Vagina (tissue), 2 donors: ENCODE measurements at regions not wholly inside any gene's neighbourhood (a gene's known extent, or its start where the extent isn't known, plus 50 kb on each side); places are given as distances from the start of the nearest gene placed in this dataset.

Source experiments
- DNase-seq, 2 donors: peaks; one replicate each; pipeline ENCODE4 v3.0.0-alpha.2; 2017; ENCODE audit errors: extremely low spot score in 2 of 2
- H3K27ac ChIP-seq: fragments of 200-600 bp; sonication (generic); one replicate; pipeline ENCODE4 v1.5.1; 2019
- H3K27me3 ChIP-seq: fragments of 200-600 bp; sonication (generic); one replicate; pipeline ENCODE4 v1.5.1; 2019
- H3K36me3 ChIP-seq, 2 donors: fragments of 200-600 bp; sonication (generic); one replicate each; pipeline ENCODE4 v1.5.1; 2017 to 2019
- H3K4me1 ChIP-seq: fragments of 200-600 bp; sonication (generic); one replicate; pipeline ENCODE4 v1.5.1; 2019
- H3K4me3 ChIP-seq, 2 donors: fragments of 200-600 bp; sonication (generic); 1 replicate in 1 of 2; 2 replicates in 1 of 2; pipeline ENCODE4 v1.5.1; 2016 to 2019
- H3K9me3 ChIP-seq: fragments of 200-600 bp; sonication (generic); one replicate; pipeline ENCODE4 v1.5.1; 2019
- POLR2A ChIP-seq, 2 donors: fragments of 450-650 bp; IDR thresholded peaks; one replicate each; pipeline ENCODE4 v1.6.1; 2017; ENCODE audit warnings: antibody characterized with exemption in 2 of 2, mild to moderate bottlenecking in 2 of 2, moderate library complexity in 2 of 2
- POLR2AphosphoS5 ChIP-seq, 2 donors: sonication (generic); formaldehyde crosslinking; IDR thresholded peaks; one replicate each; pipeline ENCODE4 v1.9.0; 2017; ENCODE audit warnings: antibody characterized with exemption in 2 of 2, mild to moderate bottlenecking in 2 of 2, low read depth in 1 of 2; ENCODE audit not compliant: insufficient read depth in 1 of 2
- intact Hi-C: fragments of 100-400 bp; cut with DNase I; formaldehyde crosslinking; loops from one replicate; pipeline ENCODE4 v1.15.1; 2023
- TF ChIP-seq, protein P1 (sequence below), 3 experiments: fragments of 450-650 bp in 2 of 3; fragments of 200-600 bp in 1 of 3; sonication (generic) in 1 of 3; IDR thresholded peaks; one replicate each; pipeline ENCODE4 v1.5.1; 2017 to 2019; ENCODE audit warnings: antibody characterized with exemption in 3 of 3, mild to moderate bottlenecking in 2 of 3, moderate library complexity in 2 of 3

DNA sequence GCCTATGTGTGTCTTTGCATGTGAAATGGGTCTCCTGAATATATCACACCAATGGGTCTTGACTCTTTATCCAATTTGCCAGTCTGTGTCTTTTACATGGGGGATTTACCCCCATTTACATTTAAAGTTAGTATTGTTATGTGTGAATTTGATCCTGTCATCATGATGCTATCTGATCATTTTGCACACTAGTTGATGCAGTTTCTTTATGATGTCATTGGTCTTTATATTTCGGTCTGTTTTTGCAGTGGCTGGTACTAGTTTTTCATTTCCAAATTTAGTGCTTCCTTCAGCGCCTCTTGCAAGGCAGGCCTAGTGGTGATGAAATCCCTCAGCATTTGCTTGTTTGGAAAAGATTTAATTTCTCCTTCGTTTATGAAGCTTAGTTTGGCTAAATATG is 555.2 kb upstream of the BTBD3 start:
- H3K4me3 ChIP-seq, result no peak overlapping the region
- no peaks in the 10 kb centered on the region for H3K36me3 ChIP-seq
- H3K27ac ChIP-seq, result no peak overlapping the region
- intact Hi-C loops, result no loop called here
- H3K4me1 ChIP-seq, result no peaks in the 10 kb centered on the region
- H3K9me3 ChIP-seq, result no peaks in the 10 kb centered on the region
- TF ChIP-seq POLR2AphosphoS5 (IDR thresholded peaks at IDR 0.05; ENCODE audit: insufficient read depth in 1 of 2, low read depth in 1 of 2), result no peak
- no peak for TF ChIP-seq POLR2A (IDR thresholded peaks at IDR 0.05)
- DNase-seq, result no peak
- no peaks in the 10 kb centered on the region for H3K27me3 ChIP-seq

DNA sequence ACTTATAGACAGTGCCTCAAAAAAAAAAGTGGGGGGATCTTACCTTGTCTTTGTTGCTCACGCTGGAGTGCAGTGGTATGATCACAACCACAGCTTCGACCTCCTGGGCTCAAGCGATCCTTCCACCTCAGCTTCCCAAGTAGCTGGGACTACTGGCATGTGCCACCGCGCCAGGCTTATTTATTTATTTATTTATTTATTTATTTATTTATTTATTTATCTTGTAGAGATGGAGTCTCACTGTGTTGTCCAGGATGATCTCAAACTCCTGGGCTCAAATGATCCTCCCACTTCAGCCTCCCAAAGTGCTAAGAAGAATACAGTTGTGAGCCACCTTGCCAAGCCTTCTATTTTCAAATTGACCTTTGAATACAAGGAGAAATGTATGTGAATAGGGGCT is 553.0 kb upstream of the BTBD3 start:
- intact Hi-C loops, result no loop called here
- Histone ChIP-seq H3K36me3 (no peaks in the 10 kb centered on the region), H3K9me3 (no peaks in the 10 kb centered on the region), H3K4me1 (no peaks in the 10 kb centered on the region), H3K27me3 (no peaks in the 10 kb centered on the region), H3K27ac (no peak overlapping the region), H3K4me3 (no peak overlapping the region)
- TF ChIP-seq POLR2AphosphoS5 (IDR thresholded peaks at IDR 0.05; ENCODE audit: insufficient read depth in 1 of 2, low read depth in 1 of 2) (no peak), POLR2A (IDR thresholded peaks at IDR 0.05) (no peak)
- TF ChIP-seq, protein P1, sequence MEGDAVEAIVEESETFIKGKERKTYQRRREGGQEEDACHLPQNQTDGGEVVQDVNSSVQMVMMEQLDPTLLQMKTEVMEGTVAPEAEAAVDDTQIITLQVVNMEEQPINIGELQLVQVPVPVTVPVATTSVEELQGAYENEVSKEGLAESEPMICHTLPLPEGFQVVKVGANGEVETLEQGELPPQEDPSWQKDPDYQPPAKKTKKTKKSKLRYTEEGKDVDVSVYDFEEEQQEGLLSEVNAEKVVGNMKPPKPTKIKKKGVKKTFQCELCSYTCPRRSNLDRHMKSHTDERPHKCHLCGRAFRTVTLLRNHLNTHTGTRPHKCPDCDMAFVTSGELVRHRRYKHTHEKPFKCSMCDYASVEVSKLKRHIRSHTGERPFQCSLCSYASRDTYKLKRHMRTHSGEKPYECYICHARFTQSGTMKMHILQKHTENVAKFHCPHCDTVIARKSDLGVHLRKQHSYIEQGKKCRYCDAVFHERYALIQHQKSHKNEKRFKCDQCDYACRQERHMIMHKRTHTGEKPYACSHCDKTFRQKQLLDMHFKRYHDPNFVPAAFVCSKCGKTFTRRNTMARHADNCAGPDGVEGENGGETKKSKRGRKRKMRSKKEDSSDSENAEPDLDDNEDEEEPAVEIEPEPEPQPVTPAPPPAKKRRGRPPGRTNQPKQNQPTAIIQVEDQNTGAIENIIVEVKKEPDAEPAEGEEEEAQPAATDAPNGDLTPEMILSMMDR (IDR thresholded peaks at IDR 0.05), result no peak
- no peak for DNase-seq

DNA sequence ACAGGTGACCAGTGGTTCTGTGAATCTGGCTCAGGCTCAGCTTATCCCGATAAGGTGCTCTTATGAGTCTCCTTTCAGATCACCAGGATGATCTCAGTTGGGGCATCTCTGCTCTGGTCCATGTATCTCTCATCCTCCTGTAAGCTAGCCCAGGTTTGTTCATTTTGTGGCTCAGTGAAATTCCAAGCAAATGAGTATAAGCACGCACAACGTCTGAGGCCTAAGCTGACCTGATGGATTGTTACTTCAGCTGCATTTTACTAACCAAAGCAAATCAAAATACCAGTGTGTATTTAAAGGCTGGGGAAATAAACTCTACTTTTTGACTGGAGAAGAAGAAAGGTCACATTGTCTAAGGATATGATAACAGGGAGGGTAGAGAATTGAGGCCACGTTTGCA is 551.0 kb upstream of the BTBD3 start:
- intact Hi-C loops, result no loop called here
- no peaks in the 10 kb centered on the region for H3K36me3 ChIP-seq

DNA sequence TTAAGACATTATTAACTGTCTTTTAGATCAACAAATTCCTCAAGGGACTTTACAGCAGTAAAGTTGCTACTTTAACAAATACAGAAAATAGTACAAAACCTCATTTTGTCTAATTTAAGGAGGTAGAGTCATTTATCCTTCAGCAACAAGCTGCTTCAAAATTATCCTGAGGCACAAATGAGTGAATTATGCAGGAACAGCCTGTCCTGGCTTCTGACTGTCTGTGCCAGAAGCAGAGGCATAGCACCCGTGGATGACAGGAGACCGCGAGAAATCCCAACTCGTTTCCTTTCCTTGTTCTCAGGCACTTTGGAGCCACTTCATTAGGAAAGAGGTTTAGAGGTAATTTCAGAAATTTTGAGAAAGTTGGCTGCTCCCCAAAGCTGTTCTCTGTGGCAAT is 549.2 kb upstream of the BTBD3 start:
- TF ChIP-seq, protein P1 (IDR thresholded peaks at IDR 0.05), result no peak
- TF ChIP-seq POLR2AphosphoS5 (IDR thresholded peaks at IDR 0.05; ENCODE audit: insufficient read depth in 1 of 2, low read depth in 1 of 2) (no peak), POLR2A (IDR thresholded peaks at IDR 0.05) (no peak)
- no peak overlapping the region for H3K27ac ChIP-seq
- intact Hi-C loops, result no loop called here

More for the DNA sequence above, 551.0 kb upstream of the BTBD3 start:
- no peak overlapping the region for H3K27ac ChIP-seq
- no peak for DNase-seq
- TF ChIP-seq, protein P1 (IDR thresholded peaks at IDR 0.05), result no peak
- TF ChIP-seq POLR2A (IDR thresholded peaks at IDR 0.05) (no peak), POLR2AphosphoS5 (IDR thresholded peaks at IDR 0.05; ENCODE audit: insufficient read depth in 1 of 2, low read depth in 1 of 2) (no peak)
- H3K4me3 ChIP-seq, result no peak overlapping the region
- no peaks in the 10 kb centered on the region for H3K9me3 ChIP-seq
- no peaks in the 10 kb centered on the region for H3K4me1 ChIP-seq
- H3K27me3 ChIP-seq, result no peaks in the 10 kb centered on the region

DNA sequence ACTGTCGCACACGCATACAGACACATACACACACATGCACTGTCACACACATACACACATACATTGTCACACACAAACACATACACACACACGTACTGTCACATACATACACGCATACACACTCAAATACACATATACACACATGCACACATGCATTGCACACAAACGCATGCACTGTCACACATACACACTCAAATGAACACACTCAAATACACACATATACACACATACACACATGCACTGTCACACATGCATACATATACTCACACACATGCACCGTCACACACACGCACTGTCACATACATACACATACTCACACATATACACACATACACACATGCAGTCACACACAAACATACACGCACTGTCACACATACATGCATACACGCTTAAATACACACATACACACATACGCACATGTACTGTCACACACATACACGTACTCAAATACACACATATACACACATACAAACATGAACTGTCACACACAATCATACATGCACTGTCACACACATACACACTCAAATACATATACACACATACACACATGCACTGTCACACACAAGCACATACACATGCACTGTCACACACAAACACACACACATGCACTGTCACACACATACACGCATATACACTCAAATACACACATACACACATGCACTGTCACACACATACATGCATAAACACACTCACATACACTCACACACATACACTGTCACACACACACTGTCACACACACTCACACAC is 548.6 kb upstream of the BTBD3 start:
- intact Hi-C loops, result no loop called here
- TF ChIP-seq POLR2A (IDR thresholded peaks at IDR 0.05), result no peak
- no peak for TF ChIP-seq POLR2AphosphoS5 (IDR thresholded peaks at IDR 0.05; ENCODE audit: insufficient read depth in 1 of 2, low read depth in 1 of 2)
- TF ChIP-seq, protein P1 (IDR thresholded peaks at IDR 0.05), result no peak
- H3K27me3 ChIP-seq, result no peaks in the 10 kb centered on the region
- H3K36me3 ChIP-seq, result no peaks in the 10 kb centered on the region
- no peak for DNase-seq
- H3K9me3 ChIP-seq, result no peaks in the 10 kb centered on the region
- H3K4me1 ChIP-seq, result peaks cover 13% of the 10 kb centered on the region
- no peak overlapping the region for H3K27ac ChIP-seq
- H3K4me3 ChIP-seq, result no peak overlapping the region

More for the DNA sequence above, 549.2 kb upstream of the BTBD3 start:
- Histone ChIP-seq H3K27me3 (no peaks in the 10 kb centered on the region), H3K4me1 (peaks cover 10% of the 10 kb centered on the region), H3K4me3 (no peak overlapping the region), H3K9me3 (no peaks in the 10 kb centered on the region), H3K36me3 (no peaks in the 10 kb centered on the region)
- no peak for DNase-seq
